Progenitor cell of endocrine pancreas (in vitro differentiated cells): ENCODE measurements at regions not wholly inside any gene's neighbourhood (a gene's known extent, or its start where the extent isn't known, plus 50 kb on each side); places are given as distances from the start of the nearest gene placed in this dataset.

Source experiments
- DNase-seq: peaks from one replicate; pipeline ENCODE4 v3.0.0; 2021; ENCODE audit warnings: low spot score; ENCODE audit not compliant: unreplicated experiment
- H3K27ac Mint-ChIP-seq: 2 replicates; pipeline ENCODE4 v1.8.0; 2021; ENCODE audit warnings: mild to moderate bottlenecking, moderate library complexity, mixed read lengths
- H3K27me3 Mint-ChIP-seq: 2 replicates; pipeline ENCODE4 v1.8.0; 2021; ENCODE audit warnings: mixed read lengths
- H3K36me3 Mint-ChIP-seq: 2 replicates; pipeline ENCODE4 v1.8.0; 2022; ENCODE audit warnings: mixed read lengths; ENCODE audit not compliant: insufficient read depth
- H3K4me1 Mint-ChIP-seq: 2 replicates; pipeline ENCODE4 v1.8.0; 2021; ENCODE audit warnings: low read depth, mixed read lengths
- H3K4me3 Mint-ChIP-seq: 2 replicates; pipeline ENCODE4 v1.8.0; 2021; ENCODE audit warnings: low read depth, mild to moderate bottlenecking, moderate library complexity, mixed read lengths
- H3K9me3 Mint-ChIP-seq: 2 replicates; pipeline ENCODE4 v1.8.0; 2021; ENCODE audit warnings: low read depth, mixed read lengths
- TF ChIP-seq, protein P1 (sequence below): fragments of 200-600 bp; sonication (generic); IDR thresholded peaks from one replicate; pipeline ENCODE4 v1.5.0; 2021; ENCODE audit warnings: antibody characterized with exemption, mild to moderate bottlenecking; ENCODE audit not compliant: unreplicated experiment

DNA sequence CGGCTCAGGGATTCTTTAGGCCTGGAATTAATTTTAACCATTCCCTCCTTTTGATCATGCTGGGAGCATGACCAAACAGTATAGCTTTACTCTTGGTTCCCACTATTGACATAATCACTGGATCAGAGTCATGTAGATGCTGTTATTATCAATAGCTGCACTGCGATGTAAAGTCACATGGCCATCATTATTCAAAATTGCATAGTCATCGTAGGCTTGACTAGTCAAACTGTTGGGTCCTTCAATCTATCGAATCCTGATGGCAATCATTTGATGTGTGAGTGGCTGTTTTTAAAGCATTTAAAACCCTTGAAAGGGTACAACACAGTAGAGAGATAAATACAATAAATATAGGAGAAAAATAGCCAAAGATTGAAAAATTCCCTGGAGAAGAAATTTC, 1194.1 kb downstream of the EFNA5 start:
- Mint-ChIP-seq H3K36me3 (no peaks in the 10 kb centered on the region), H3K9me3 (peaks cover 7% of the 10 kb centered on the region), H3K4me3 (no peak overlapping the region), H3K4me1 (peaks cover 8% of the 10 kb centered on the region), H3K27me3 (peaks cover 2% of the 10 kb centered on the region), H3K27ac (no peak overlapping the region)
- DNase-seq, result no peak
- TF ChIP-seq, protein P1, sequence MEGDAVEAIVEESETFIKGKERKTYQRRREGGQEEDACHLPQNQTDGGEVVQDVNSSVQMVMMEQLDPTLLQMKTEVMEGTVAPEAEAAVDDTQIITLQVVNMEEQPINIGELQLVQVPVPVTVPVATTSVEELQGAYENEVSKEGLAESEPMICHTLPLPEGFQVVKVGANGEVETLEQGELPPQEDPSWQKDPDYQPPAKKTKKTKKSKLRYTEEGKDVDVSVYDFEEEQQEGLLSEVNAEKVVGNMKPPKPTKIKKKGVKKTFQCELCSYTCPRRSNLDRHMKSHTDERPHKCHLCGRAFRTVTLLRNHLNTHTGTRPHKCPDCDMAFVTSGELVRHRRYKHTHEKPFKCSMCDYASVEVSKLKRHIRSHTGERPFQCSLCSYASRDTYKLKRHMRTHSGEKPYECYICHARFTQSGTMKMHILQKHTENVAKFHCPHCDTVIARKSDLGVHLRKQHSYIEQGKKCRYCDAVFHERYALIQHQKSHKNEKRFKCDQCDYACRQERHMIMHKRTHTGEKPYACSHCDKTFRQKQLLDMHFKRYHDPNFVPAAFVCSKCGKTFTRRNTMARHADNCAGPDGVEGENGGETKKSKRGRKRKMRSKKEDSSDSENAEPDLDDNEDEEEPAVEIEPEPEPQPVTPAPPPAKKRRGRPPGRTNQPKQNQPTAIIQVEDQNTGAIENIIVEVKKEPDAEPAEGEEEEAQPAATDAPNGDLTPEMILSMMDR, result no peak

DNA sequence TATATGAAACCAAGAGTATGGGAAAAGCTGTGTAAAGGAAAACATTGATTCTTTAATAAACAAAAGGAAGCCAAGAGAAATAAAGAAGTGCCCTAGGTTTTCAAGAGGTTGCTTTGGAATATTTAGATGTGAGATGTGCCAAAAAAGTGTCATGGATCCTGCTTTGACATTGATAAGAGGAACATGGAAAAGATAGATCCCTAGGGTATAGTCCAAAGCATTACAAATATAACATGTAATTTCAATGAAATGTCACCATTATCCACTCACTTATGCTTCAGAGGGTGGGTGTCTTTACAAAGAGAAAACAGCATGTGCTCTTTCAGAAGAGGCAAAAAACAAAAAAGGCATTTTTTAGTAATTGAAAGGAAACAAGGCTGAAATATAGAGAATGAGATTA, 1196.7 kb downstream of the EFNA5 start:
- peaks cover 2% of the 10 kb centered on the region for H3K27me3 Mint-ChIP-seq
- no peaks in the 10 kb centered on the region for H3K36me3 Mint-ChIP-seq
- TF ChIP-seq, protein P1, result no peak
- no peak overlapping the region for H3K27ac Mint-ChIP-seq
- peaks cover 8% of the 10 kb centered on the region for H3K4me1 Mint-ChIP-seq
- peaks cover 7% of the 10 kb centered on the region for H3K9me3 Mint-ChIP-seq
- no peak for DNase-seq
- H3K4me3 Mint-ChIP-seq, result no peak overlapping the region

DNA sequence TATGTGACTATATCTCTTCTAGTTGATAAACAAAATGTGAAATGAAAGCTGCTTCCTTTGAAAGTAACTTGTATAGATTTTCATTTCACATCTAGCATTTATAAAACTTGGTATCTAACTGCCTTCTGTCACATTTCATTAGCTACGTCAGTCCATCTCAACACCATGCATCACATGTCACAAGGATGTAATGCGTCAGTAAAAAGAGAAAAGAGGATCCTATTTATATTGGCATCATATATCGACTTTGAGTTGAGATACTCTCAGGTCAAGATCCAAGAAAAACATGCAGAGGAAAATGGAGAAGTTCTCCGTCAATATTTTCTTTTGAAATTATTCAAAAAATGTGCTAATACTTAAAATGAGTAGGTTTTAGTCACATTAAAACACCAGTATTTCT, 1211.2 kb downstream of the EFNA5 start:
- Mint-ChIP-seq H3K27ac (no peak overlapping the region), H3K4me1 (peaks cover 2% of the 10 kb centered on the region), H3K4me3 (no peak overlapping the region), H3K27me3 (no peaks in the 10 kb centered on the region), H3K36me3 (no peaks in the 10 kb centered on the region), H3K9me3 (no peaks in the 10 kb centered on the region)
- no peak for DNase-seq
- TF ChIP-seq, protein P1, result no peak

DNA sequence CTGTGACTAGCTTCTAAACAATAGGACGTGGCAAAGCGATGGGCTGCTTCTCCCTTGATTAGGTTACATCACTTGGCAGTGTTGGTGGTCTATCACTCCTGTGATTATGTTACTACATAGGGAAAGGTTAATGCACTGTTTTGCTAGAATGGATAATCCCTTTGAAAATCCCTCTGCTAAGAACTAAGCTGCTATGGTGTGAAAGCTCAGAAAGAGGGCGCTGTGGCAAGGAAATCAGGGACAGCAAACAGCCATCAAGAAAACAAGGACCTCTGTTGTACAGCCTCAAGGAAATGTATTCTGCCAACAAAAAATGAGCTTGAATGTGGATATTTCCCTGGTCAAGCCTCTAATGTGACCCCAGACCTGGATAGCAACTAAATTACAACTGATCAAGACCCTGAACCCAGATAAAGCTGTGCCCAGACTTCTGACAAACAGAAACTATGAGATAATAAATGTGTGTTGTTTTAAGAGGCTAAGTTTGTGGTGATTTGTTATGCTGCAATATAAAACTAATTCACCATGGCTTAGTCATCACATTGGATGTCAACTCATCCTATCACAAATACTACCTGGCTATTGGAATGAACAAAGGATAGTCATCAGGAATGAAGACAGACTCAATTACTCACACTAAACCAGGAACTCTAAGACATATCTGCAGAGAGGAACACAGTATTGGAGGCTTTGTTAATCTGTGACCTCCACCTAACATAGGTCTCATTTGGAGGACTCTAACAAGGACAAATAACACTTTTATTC, 1215.9 kb downstream of the EFNA5 start:
- DNase-seq, result no peak
- H3K4me3 Mint-ChIP-seq, result no peak overlapping the region
- no peaks in the 10 kb centered on the region for H3K9me3 Mint-ChIP-seq
- no peaks in the 10 kb centered on the region for H3K36me3 Mint-ChIP-seq
- H3K27me3 Mint-ChIP-seq, result no peaks in the 10 kb centered on the region
- no peaks in the 10 kb centered on the region for H3K4me1 Mint-ChIP-seq
- no peak overlapping the region for H3K27ac Mint-ChIP-seq
- TF ChIP-seq, protein P1, result peak; percentile 60

DNA sequence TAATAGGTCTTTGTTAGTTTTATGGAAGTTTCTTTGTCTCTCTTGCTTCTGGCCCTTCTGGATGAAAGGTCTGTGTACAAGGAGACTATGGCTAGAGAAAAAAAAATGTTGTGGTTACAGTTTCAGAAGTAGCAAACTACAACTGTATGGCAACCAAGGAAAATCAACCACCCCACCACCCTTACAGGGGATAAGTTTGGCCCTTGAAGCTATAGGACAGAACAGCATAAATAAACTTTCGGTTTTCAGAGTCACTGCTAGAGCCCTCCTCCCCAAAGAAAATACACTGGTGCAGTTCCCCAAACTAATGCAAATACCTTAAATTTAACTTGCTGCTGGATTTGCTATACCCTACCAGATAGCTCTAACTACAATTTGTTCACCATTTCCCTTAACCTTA, 1216.7 kb downstream of the EFNA5 start:
- TF ChIP-seq, protein P1, result no peak
- no peak overlapping the region for H3K4me3 Mint-ChIP-seq
- H3K4me1 Mint-ChIP-seq, result no peaks in the 10 kb centered on the region
- no peaks in the 10 kb centered on the region for H3K9me3 Mint-ChIP-seq
- no peaks in the 10 kb centered on the region for H3K27me3 Mint-ChIP-seq
- DNase-seq, result no peak
- H3K36me3 Mint-ChIP-seq, result no peaks in the 10 kb centered on the region
- H3K27ac Mint-ChIP-seq, result no peak overlapping the region
